AG08395 (cell line): ENCODE measurements at regions not wholly inside any gene's neighbourhood (a gene's known extent, or its start where the extent isn't known, plus 50 kb on each side); places are given as distances from the start of the nearest gene placed in this dataset.
"Not testable (repeated sequence)": the region's sequence is repeated elsewhere in the genome, so short reads cannot be mapped to it uniquely, and the experiment has no call there.

Source experiments
- DNase-seq: peaks from one replicate; pipeline ENCODE4 v3.0.0; 2012; ENCODE audit warnings: mixed read lengths, low spot score

GRCh38 chr2:147416099-147416498 is 428.7 kb upstream of the ACVR2A start:
- DNase-seq, result no peak

DNA sequence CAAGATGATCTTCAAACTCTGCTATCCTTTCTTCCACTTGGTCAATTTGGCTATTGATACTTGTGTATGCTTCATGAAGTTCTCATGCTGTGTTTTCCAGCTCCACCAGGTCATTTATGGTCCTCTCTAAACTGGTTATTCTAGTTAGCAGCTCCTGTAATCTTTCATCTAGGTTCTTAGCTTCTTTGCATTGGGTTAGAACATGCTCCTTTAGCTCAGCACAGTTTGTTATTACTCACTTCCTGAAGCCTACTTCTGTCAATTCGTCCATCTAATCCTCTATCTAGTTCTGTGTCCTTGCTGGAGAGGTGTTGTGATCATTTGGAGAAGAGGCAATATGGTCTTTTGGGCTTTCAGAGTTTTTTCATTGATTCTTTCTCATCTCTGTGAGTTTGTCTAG is 430.2 kb upstream of the ACVR2A start:
- not testable (repeated sequence) for DNase-seq

GRCh38 chr2:147408357-147408756 is 436.5 kb upstream of the ACVR2A start:
- DNase-seq, result no peak

DNA sequence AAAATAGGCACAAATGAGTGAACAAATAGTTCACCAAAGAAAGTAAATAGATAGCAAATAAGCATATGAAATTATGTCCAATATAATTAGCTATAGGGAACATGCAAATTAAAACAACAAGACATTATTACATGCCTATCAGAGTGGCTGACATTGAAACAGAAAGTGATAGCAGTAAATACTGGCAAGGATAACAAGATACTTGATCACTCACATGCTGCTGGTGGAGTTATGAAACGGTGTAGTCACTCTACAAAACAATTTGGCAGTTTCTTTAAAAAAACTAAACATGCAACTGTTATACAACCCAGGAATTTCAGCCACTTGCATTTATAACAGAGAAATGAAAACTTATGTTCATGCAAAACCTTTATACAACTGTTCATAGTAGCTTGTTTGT is 439.2 kb upstream of the ACVR2A start:
- DNase-seq, result no peak

DNA sequence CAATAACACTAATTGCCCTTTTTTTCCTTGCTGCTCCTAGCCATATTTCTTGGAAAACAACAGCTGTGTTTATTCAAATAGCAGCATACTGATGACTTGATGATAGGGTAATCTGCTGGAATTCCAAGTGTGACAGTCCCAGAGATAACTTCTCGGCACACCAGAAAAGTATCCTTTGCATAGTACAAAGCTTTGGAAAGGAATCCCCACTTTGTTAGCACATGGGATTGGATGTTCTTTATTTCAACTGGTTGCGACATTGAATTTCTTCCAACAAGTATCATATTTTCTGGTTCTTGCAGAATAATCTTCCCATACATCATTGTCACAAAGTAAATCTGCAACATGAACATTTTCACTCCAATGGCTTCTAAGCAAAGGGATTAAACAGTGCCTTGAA is 445.8 kb upstream of the ACVR2A start:
- no peak for DNase-seq

GRCh38 chr2:147398301-147398700 is 446.5 kb upstream of the ACVR2A start:
- DNase-seq, result no peak

GRCh38 chr2:147396890-147397289 is 447.9 kb upstream of the ACVR2A start:
- DNase-seq, result no peak

DNA sequence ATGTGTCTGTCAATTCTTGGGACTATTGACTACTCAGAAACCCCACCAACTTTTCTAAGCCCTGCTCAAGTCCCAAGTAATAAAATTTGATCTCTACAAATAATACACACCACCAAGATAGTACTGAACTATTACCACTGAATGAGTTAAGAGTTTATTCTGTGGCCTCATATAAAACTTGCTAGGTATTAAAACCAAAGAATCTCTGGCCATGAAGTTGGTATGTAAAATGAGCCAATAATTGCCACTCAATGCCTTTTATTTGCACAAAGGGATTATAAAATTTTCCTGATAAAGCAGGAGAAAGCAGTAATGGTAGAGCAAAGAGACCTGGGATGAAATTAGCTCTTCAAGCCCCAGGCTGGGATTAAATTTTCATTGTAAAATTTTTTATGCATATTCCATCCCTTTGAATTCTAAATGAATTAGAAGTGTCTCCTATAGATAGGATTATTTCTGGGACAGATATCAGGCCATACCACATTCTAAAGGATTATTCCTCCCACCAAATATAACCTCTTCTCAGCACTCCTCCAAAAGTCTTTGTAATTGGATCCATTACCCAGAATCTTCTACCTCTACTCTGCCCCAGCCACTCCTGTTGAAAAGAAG is 450.5 kb upstream of the ACVR2A start:
- DNase-seq, result no peak

DNA sequence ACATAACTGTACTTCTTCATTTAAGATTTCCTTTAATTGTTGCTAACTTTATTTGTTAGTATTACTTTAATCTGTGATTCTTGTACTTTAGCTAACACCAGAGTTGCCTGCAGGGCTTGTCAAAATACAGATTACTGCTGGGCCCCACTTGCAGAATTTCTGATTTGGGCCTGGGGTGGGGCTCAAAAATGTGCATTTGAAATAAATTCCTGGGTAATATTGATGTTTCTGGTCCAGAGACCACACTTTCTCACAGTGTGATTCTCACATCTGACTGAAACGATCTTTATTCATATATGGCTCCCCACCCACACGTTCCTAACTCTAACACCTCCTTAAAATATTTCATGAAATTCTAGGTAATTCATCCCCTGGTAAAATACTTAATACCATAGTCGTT is 452.6 kb upstream of the ACVR2A start:
- no peak for DNase-seq

GRCh38 chr2:147390475-147390874 is 454.4 kb upstream of the ACVR2A start:
- no peak for DNase-seq

DNA sequence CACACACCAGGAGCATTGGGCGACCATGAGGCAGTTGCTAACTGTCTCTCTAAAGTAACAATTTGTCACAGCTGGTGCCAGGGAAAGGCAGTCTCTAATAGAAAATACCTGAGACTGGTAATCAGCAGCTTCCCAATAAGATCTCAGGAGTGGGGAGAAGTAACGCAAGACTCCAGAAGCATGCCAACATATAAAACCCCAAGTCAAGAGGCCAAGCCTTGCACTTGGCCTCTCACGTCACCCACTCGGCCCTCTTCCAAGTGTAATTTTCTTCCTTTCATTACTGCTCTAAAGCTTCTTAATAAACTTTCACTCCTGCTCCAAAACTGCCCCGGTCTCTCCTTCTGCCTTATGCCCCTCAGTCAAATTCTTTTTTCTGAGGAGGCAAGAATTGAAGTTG is 455.6 kb upstream of the ACVR2A start:
- DNase-seq, result no peak

- DNase-seq, result no peak
Observed at GRCh38 chr2:147388217-147388616, 456.6 kb upstream of the ACVR2A start.

- DNase-seq, result no peak
Observed at GRCh38 chr2:147386284-147386683, 458.5 kb upstream of the ACVR2A start.

- DNase-seq, result no peak
Observed at GRCh38 chr2:147385600-147385999, 459.2 kb upstream of the ACVR2A start.

GRCh38 chr2:147384659-147385058 is 460.2 kb upstream of the ACVR2A start:
- DNase-seq, result no peak

- no peak for DNase-seq
Observed at GRCh38 chr2:147382322-147382948, 462.4 kb upstream of the ACVR2A start.

- DNase-seq, result no peak
Observed at GRCh38 chr2:147378403-147378802, 466.4 kb upstream of the ACVR2A start.

GRCh38 chr2:147375073-147375472 is 469.8 kb upstream of the ACVR2A start:
- no peak for DNase-seq

DNA sequence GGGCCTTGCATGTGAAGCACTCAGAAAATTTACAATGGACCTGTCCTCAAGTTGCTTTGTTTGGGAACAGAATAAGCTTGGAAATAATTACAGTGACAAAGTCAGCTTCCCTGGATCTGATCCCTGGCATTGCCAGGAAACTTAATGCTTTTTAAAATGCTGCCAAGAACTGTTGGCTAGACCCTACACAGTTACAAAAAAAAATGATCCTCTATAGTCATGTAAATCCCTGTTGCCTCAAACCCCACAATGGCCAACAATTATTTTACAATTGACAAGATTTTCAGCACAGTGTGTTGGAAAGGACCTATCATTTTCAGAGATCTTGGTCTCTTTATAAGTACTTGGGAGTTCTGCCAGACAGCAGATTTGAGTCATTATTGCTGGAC is 470.4 kb upstream of the ACVR2A start:
- DNase-seq, result no peak

- DNase-seq, result peak; percentile 52
Observed at GRCh38 chr2:147373800-147374422, 470.9 kb upstream of the ACVR2A start.

DNA sequence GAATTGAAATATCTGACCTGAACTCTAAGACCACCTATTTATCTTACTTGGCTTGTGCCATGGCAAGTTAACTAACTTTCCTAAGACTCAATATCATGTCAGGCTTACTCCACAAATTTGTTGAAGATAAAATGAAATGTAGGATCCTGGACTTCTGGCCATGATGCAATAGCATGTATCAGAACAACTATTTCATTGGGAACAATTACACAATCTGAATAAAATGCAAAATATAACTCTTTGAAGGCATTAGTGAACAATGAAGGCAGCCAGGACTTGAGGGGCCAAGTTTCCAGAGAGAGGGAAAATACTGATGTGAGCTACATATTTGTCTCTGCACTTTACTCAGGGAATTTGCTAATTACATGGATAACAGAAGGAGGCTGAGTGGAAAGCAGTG is 476.5 kb upstream of the ACVR2A start:
- DNase-seq, result no peak

DNA sequence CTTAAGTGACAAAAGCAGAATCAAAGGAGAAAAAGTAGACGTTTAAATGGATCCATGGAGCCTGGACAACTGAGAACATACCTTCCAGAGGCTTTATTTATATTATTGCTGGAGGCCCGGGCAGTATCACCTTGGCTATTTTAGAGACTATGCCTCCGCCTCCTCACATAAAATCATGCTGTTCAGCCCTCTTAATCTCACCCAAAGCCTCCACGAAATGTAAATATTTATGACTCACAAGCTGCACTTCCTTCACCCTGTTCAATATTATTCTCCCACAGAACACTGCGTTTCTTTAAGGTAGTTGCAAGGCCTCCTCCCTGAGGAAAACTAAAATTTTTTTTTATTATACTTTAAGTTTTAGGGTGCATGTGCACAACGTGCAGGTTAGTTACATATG is 478.6 kb upstream of the ACVR2A start:
- no peak for DNase-seq

GRCh38 chr2:147365622-147366021 is 479.2 kb upstream of the ACVR2A start:
- no peak for DNase-seq

DNA sequence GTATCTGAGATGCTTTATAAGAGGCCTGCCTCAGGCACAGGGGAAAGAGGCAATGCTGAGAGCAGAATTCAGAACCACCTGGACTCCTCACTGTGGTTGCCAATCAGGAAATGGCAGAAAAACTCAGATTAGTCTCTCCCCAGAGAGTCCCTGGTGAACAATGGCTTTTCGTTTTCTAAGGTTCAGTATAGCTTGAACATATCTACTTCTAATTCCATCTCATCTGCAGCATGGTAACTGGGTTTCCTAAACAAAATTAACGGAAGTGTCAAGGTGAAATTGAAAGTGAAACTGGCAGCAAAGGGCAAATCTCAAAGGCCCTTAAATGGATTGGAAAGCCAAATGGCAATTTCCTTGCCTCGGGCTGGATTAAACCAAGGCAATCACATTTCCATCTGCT is 480.2 kb upstream of the ACVR2A start:
- DNase-seq, result no peak
